GM18505 (cell line): ENCODE measurements at regions not wholly inside any gene's neighbourhood (a gene's known extent, or its start where the extent isn't known, plus 50 kb on each side); places are given as distances from the start of the nearest gene placed in this dataset.
"Not testable (repeated sequence)": the region's sequence is repeated elsewhere in the genome, so short reads cannot be mapped to it uniquely, and the experiment has no call there.

Experiments used
- ATAC-seq: cut with Tn5 transposase; IDR thresholded peaks from one replicate; pipeline ENCODE4 v1.9.1; 2021; ENCODE audit not compliant: unreplicated experiment
- POLR2A ChIP-seq: IDR thresholded peaks from 4 replicates; pipeline ENCODE4 v1.6.1; 2011; ENCODE audit warnings: borderline replicate concordance; ENCODE audit not compliant: insufficient read depth, insufficient read length; ENCODE audit errors: extremely low read depth

GRCh38 chr9:89848060-89849040 is 243.5 kb downstream of the GADD45G start:
- TF ChIP-seq POLR2A = no peak
- ATAC-seq = no peak

- ATAC-seq = no peak
- TF ChIP-seq POLR2A = no peak
Observed at GRCh38 chr9:89849096-89849495, 244.3 kb downstream of the GADD45G start.

- TF ChIP-seq POLR2A = no peak
- ATAC-seq = no peak
Observed at GRCh38 chr9:89850153-89850552, 245.3 kb downstream of the GADD45G start.

- ATAC-seq = no peak
- no peak for TF ChIP-seq POLR2A
Observed at GRCh38 chr9:89850631-89851325, 246.0 kb downstream of the GADD45G start.

DNA sequence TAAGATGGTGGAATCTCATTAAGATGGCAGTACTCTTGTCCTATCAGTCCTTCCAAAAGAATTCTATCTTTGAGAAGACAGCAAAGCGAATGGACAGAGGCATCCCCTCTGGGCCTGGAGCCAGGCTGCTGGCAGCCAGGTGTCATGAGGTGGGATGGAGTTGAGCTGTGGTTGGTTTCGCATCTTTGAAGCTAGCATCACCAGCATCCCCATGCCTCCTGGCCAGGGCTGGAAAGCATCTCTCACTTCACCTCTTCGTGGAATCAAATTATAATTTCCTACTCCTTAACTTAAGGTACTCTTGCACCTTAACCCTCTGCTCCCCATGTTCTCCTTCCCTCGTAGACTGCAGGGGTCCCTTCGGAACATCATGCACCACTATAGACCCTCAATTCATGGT is 248.3 kb downstream of the GADD45G start:
- ATAC-seq = no peak
- TF ChIP-seq POLR2A = no peak

DNA sequence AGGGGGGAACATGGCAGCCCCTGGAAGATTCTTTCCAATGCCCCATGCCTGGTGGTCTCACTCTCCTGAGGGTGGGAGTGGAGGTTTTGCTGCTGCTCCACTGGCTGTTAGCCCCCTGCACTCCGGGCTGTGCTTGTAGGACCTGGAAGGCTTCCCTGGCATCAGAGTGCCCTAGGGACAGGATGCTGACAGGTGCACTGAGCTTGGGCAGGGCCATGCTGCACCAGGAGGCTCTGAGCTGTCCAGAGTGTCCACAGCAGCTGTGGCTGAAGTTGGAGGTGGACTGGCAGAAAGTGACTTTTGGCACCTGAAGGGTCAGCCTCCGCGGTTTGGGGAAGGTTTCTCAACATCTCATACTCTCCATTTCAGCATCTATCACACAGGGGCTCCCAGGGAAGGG is 249.1 kb downstream of the GADD45G start:
- no peak for TF ChIP-seq POLR2A
- ATAC-seq = no peak

- ATAC-seq = no peak
- no peak for TF ChIP-seq POLR2A
Observed at GRCh38 chr9:89854715-89855475, 250.1 kb downstream of the GADD45G start.

GRCh38 chr9:89856296-89856695 is 251.5 kb downstream of the GADD45G start:
- not testable (repeated sequence) for ATAC-seq

- ATAC-seq = not testable (repeated sequence)
Observed at GRCh38 chr9:89856950-89857349, 252.1 kb downstream of the GADD45G start.

DNA sequence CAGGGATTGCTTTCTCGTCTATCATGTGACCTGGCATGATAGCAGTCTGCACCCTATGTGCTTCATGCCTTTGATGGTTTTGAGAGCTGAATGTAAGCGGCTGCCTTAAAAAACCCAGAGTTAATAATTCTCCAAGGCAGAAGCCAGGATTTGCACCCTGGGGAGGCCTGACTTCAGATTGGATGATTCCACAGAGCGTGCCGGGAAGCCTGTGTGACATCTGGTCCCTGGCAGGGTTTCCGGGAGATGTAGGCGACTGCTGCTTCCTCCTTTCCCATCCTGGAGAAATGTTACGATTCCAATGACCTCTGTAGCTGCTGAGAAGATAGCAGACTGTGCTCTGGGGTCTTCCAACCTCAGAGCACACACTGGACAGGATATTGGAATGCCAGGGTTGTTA is 255.0 kb downstream of the GADD45G start:
- ATAC-seq = not testable (repeated sequence)

DNA sequence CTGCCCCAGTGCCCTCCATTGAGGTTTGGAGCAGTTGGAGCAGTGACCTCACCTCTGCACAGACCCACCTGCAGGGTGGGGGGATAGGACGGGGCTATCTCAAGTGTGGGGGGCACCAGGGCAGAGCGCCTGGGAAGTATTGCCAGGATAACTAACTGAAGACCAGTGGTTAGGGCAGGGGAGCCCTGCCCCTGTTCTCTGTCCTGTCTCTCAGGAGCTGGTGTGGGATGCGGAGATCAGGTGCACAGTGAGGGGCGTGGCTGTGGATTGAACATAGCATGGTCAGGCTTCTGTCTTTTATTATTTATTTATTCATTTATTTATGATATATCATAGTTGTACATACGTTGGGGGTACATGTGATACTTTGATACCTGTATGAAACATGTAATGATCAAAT is 256.6 kb downstream of the GADD45G start:
- ATAC-seq = not testable (repeated sequence)

- no peak for ATAC-seq
- no peak for TF ChIP-seq POLR2A
Observed at GRCh38 chr9:89862316-89862715, 257.5 kb downstream of the GADD45G start.

- TF ChIP-seq POLR2A = no peak
Observed at GRCh38 chr9:89863141-89863540, 258.3 kb downstream of the GADD45G start.

DNA sequence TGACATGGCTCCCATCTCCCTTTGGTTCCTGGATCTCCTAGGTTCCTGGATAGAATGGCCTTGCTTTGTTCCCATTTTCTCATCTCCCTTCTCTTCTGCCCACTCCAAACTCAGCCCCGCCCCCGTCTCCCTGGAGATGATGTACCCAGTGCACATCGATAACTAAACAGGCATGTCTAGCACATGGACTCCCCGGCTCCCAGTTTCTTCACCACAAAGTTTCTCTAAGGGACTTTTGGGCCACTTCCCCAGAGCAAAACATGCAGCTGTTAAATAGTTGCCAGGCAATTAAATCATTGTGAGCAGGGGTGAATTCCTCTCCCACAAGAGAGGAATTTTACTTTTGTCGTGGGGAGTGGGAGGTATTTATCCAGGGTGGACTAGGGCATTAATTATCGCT is 259.0 kb downstream of the GADD45G start:
- TF ChIP-seq POLR2A = no peak
- no peak for ATAC-seq

More at GRCh38 chr9:89863141-89863540, 258.3 kb downstream of the GADD45G start:
- ATAC-seq = no peak

- TF ChIP-seq POLR2A = no peak
- ATAC-seq = no peak
Observed at GRCh38 chr9:89864257-89864656, 259.4 kb downstream of the GADD45G start.
